Upper lobe of left lung (tissue), 6 donors: ENCODE measurements at regions not wholly inside any gene's neighbourhood (a gene's known extent, or its start where the extent isn't known, plus 50 kb on each side); places are given as distances from the start of the nearest gene placed in this dataset.
A peak's percentile ranks its signal among the peaks of the same experiment; 100 is the strongest.

Source experiments
- ATAC-seq, 2 donors: fragments of 200-7000 bp; cut with Tn5 transposase; one replicate each; pipeline ENCODE4 v1.9.1; 2022; ENCODE audit warnings: mild to moderate bottlenecking in 2 of 2, moderate library complexity in 2 of 2; ENCODE audit not compliant: low FRiP score in 2 of 2
- DNase-seq, 2 donors: peaks; one replicate each; pipeline ENCODE4 v3.0.0-alpha.2; 2019 to 2020
- H3K27ac ChIP-seq, 4 donors: fragments of 200-600 bp; sonication (generic); one replicate each; pipeline ENCODE4 v1.5.1; 2016 to 2019
- H3K27me3 ChIP-seq, 4 donors: fragments of 200-600 bp; sonication (generic); one replicate each; pipeline ENCODE4 v1.5.1; 2017 to 2019
- H3K36me3 ChIP-seq, 4 donors: fragments of 200-600 bp; sonication (generic); one replicate each; pipeline ENCODE4 v1.5.1; 2016 to 2019
- H3K4me1 ChIP-seq, 4 donors: fragments of 200-600 bp; sonication (generic); one replicate each; pipeline ENCODE4 v1.5.1; 2018 to 2019
- H3K4me3 ChIP-seq, 4 donors: fragments of 200-600 bp; sonication (generic); one replicate each; pipeline ENCODE4 v1.5.1; 2017 to 2019; ENCODE audit warnings: mild to moderate bottlenecking in 2 of 4, moderate library complexity in 1 of 4
- H3K9me3 ChIP-seq, 4 donors: fragments of 200-600 bp; sonication (generic); one replicate each; pipeline ENCODE4 v1.5.1; 2018 to 2019
- EP300 ChIP-seq, 4 donors: sonication (generic); formaldehyde crosslinking; IDR thresholded peaks; one replicate each; pipeline ENCODE4 v1.5.1; 2017; ENCODE audit warnings: antibody characterized with exemption in 4 of 4, control low read depth in 2 of 4
- POLR2A ChIP-seq, 4 donors: fragments of 450-650 bp; IDR thresholded peaks; one replicate each; pipeline ENCODE4 v1.5.1; 2016 to 2017; ENCODE audit warnings: antibody characterized with exemption in 4 of 4, mild to moderate bottlenecking in 2 of 4
- POLR2AphosphoS5 ChIP-seq, 2 donors: sonication (generic); formaldehyde crosslinking; IDR thresholded peaks; one replicate each; pipeline ENCODE4 v1.5.1; 2017; ENCODE audit warnings: antibody characterized with exemption in 2 of 2
- WGBS, 2 donors: methylation state at CpG; one replicate each; pipeline ENCODE4 v1.1.5; 2017 to 2018; 5-methylcytosine and 5-hydroxymethylcytosine counted together
- TF ChIP-seq, protein P1 (sequence below), 6 experiments: fragments of 450-650 bp in 4 of 6; fragments of 200-600 bp in 2 of 6; sonication (generic) in 2 of 6; IDR thresholded peaks; one replicate each; pipeline ENCODE4 v1.5.1; 2016 to 2019; ENCODE audit warnings: antibody characterized with exemption in 6 of 6
- donor health status: DM: no; HTN: no; CAD: no; lungs with moderate emphysema.
- donor health status: DM: no; HTN: yes; CAD: no; lungs with severe emphysema.

DNA sequence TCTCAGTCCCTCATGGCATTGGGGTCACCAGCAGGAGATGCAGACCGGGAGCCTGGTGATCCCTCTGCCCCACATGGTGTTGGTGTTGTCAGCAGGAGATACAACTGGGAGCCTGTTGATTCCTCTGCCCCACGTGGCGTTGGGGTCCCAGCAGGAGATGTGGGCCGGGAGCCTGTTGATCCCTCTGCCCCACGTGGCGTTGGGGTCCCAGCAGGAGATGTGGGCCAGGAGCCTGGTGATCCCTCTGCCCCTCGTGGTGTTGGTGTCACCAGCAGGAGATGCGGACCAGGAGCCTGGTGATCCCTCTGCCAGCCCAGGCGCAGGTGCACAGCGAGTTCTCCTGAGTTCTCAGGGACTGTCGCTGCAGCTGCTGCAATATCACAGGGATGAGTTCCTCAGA, 229.6 kb upstream of the C1orf174 start:
- H3K36me3 ChIP-seq: no peaks in the 10 kb centered on the region
- H3K27me3 ChIP-seq: no peaks in the 10 kb centered on the region
- no peak overlapping the region for H3K27ac ChIP-seq
- no peaks in the 10 kb centered on the region for H3K9me3 ChIP-seq
- ATAC-seq (no peak), DNase-seq (no peak)
- H3K4me3 ChIP-seq: no peak overlapping the region
- no peak for TF ChIP-seq POLR2AphosphoS5 (IDR thresholded peaks at IDR 0.05)
- no peak for TF ChIP-seq POLR2A (IDR thresholded peaks at IDR 0.05)
- no peak for TF ChIP-seq EP300 (IDR thresholded peaks at IDR 0.05)
- TF ChIP-seq, protein P1, sequence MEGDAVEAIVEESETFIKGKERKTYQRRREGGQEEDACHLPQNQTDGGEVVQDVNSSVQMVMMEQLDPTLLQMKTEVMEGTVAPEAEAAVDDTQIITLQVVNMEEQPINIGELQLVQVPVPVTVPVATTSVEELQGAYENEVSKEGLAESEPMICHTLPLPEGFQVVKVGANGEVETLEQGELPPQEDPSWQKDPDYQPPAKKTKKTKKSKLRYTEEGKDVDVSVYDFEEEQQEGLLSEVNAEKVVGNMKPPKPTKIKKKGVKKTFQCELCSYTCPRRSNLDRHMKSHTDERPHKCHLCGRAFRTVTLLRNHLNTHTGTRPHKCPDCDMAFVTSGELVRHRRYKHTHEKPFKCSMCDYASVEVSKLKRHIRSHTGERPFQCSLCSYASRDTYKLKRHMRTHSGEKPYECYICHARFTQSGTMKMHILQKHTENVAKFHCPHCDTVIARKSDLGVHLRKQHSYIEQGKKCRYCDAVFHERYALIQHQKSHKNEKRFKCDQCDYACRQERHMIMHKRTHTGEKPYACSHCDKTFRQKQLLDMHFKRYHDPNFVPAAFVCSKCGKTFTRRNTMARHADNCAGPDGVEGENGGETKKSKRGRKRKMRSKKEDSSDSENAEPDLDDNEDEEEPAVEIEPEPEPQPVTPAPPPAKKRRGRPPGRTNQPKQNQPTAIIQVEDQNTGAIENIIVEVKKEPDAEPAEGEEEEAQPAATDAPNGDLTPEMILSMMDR (IDR thresholded peaks at IDR 0.05): no peak
- no peaks in the 10 kb centered on the region for H3K4me1 ChIP-seq
- WGBS, 2 donors: 81 to 83% methylated on average over 6 to 11 of the region's 11 CpGs

DNA sequence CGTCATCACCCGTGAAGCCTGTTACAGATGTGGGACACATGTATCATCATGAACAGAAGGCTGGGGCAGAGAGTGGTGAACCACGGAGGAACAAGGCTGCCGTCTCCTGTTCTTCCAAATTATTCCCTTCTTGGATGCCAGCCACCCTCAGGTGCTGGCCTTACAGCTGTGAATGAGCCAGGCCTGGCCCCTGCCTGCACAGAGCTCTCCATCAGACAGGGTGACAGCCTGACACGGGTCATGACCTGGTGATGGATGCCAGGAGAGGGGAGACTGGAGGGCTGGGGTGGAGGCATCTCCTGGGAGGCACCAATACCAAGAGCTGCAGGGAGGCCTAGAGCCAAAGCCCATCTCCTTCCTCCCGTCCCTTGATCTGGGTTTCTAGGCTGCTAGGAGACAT, 230.0 kb upstream of the C1orf174 start:
- Histone ChIP-seq H3K27me3 (no peaks in the 10 kb centered on the region), H3K4me1 (no peaks in the 10 kb centered on the region), H3K27ac (no peak overlapping the region), H3K36me3 (no peaks in the 10 kb centered on the region), H3K4me3 (no peak overlapping the region), H3K9me3 (no peaks in the 10 kb centered on the region)
- ATAC-seq (peak in 1 of 2 donors; percentile 25), DNase-seq (no peak)
- WGBS, 2 donors: 83 to 90% methylated on average over 5 to 6 of the region's 6 CpGs
- TF ChIP-seq, protein P1 (IDR thresholded peaks at IDR 0.05): no peak
- TF ChIP-seq POLR2A (IDR thresholded peaks at IDR 0.05): no peak
- TF ChIP-seq EP300 (IDR thresholded peaks at IDR 0.05): no peak
- no peak for TF ChIP-seq POLR2AphosphoS5 (IDR thresholded peaks at IDR 0.05)

DNA sequence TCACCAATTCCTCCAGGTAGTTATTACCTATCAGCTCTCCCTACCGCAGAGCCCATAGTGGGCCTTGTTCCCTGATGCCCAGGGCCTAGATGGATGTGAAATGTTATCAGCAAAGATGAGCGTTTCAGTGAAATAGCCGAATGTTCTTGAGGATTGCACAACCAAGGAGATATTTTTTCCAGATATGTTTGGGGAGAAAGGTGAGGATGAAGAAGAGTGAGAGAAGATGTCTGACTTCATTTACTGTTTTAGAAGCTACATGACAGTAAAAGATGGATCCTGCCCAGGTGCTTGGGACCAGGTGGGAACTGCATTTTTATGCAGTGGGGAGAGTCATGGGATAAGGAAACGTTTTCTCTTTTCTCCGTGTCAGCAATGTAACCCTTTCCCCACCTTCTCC, 231.7 kb upstream of the C1orf174 start:
- DNase-seq (no peak), ATAC-seq (no peak)
- Histone ChIP-seq H3K27ac (no peak overlapping the region), H3K27me3 (no peaks in the 10 kb centered on the region), H3K4me3 (no peak overlapping the region), H3K36me3 (no peaks in the 10 kb centered on the region), H3K9me3 (no peaks in the 10 kb centered on the region), H3K4me1 (no peaks in the 10 kb centered on the region)
- TF ChIP-seq POLR2A (IDR thresholded peaks at IDR 0.05) (no peak), POLR2AphosphoS5 (IDR thresholded peaks at IDR 0.05) (no peak), EP300 (IDR thresholded peaks at IDR 0.05) (no peak)
- TF ChIP-seq, protein P1 (IDR thresholded peaks at IDR 0.05): no peak
- 59 to 61% methylated on average over 5 of the region's 5 CpGs for WGBS, 2 donors

- Histone ChIP-seq H3K4me3 (no peak overlapping the region), H3K9me3 (no peaks in the 10 kb centered on the region), H3K36me3 (no peaks in the 10 kb centered on the region), H3K27me3 (no peaks in the 10 kb centered on the region), H3K27ac (no peak overlapping the region), H3K4me1 (no peaks in the 10 kb centered on the region)
- ATAC-seq (no peak), DNase-seq (peak in 1 of 2 donors; percentile 72)
- WGBS, 2 donors: 82 to 84% methylated on average over 45 to 53 of the region's 53 CpGs
- no peak for TF ChIP-seq EP300 (IDR thresholded peaks at IDR 0.05)
- TF ChIP-seq, protein P1 (IDR thresholded peaks at IDR 0.05): no peak
- no peak for TF ChIP-seq POLR2AphosphoS5 (IDR thresholded peaks at IDR 0.05)
- TF ChIP-seq POLR2A (IDR thresholded peaks at IDR 0.05): no peak
These were observed 232.6 kb upstream of the C1orf174 start for GRCh38 chr1:4132352-4133296.
